Stimulated activated CD8-positive, alpha-beta memory T cell treated with anti-CD3 and anti-CD28 coated beads, Interleukin-7, amount 100 ng/mL, for 4 hours (primary cell): ENCODE measurements at regions not wholly inside any gene's neighbourhood (a gene's known extent, or its start where the extent isn't known, plus 50 kb on each side); places are given as distances from the start of the nearest gene placed in this dataset.
"Not testable (repeated sequence)": the region's sequence is repeated elsewhere in the genome, so short reads cannot be mapped to it uniquely, and the experiment has no call there.

ENCODE experiments used
- DNase-seq, 2 donors: peaks; one replicate each; pipeline ENCODE4 v3.0.0-alpha.2; 2020; ENCODE audit warnings: low read depth in 2 of 2

DNA sequence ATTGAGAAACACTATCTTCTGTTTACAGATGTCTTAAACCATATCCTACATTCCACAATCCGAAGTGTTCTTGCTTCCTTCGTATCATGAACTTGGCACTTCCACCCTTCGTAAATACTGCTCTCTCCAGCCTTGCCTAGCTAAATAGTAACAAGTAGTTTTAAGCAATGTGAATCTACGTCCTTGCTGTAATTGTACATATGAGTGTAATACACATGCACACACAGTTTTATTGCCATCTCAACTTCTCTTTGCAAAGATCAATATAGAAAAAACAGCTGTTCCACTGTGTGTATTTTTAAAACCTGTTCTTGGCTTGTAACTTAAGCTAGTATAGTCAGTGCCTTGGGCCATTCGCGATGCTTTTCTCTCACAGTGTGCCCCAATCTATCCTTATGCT is 1524.7 kb downstream of the GRIK2 start:
- no peak for DNase-seq

DNA sequence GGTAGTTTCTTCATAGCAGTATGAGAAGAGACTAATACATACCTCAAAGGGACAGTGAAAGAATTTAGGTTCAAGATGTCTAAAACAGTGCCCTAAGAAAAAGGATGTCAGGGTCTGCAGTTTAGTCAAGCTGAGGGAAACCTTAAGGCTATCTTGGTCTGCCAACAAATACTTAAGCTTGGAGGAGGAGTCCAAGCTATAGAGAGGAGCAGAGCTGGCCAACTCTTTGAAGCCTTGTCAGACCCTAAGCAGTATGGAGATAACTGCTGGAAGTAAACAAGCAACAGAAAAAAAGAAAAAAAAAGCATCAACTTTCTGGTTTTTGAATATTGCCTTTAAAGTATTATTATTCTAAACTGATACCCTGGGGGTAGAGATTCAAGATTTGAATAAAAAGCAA is 1518.1 kb downstream of the GRIK2 start:
- DNase-seq, result no peak

- DNase-seq, result not testable (repeated sequence)
Measured at GRCh38 chr6:102910701-102911139, 1517.2 kb downstream of the GRIK2 start.

GRCh38 chr6:102907181-102907580 is 1513.7 kb downstream of the GRIK2 start:
- no peak for DNase-seq

GRCh38 chr6:102902471-102902870 is 1509.0 kb downstream of the GRIK2 start:
- no peak for DNase-seq

DNA sequence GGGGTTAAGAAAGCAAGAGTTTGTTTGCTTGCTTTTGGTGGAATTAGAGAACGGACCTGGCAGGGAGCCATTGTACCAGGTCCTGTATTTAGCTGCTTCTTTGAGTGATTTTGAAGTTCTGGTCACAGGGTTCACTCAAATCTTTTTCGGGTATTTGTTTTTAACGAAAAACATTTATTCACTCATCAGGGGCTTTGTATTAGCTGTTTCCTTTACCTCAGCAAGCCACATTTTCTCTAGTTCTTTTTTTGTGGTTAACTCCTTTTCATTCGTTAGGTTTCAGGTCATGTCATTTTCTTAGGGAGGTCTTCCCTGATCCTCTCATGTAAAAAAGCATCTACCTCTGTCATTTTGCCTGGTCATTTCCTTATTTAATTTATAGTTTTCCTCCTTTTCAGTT is 1502.2 kb downstream of the GRIK2 start:
- DNase-seq, result no peak

DNA sequence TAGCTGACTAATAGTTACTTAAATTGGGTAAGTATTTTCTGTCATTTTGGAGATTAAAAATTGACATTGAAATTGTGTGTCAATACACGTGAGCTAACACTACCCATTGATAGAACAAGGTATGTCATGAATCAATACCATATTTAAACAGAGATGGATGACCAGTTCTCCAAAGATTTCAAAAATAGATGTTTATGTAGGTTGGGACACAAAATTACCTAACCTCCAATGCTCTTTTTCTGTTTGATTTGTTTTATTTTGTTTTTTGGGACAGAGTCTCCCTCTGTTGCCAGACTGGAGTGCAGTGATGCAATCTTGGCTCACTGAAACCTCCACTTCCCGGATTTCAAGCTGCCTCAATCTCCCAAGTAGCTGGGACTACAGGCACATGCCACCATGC is 1491.7 kb downstream of the GRIK2 start:
- no peak for DNase-seq

- DNase-seq, result no peak
Measured at GRCh38 chr6:102853249-102853955, 1459.9 kb downstream of the GRIK2 start.

GRCh38 chr6:102848796-102849195 is 1455.3 kb downstream of the GRIK2 start:
- DNase-seq, result no peak

GRCh38 chr6:102848210-102848609 is 1454.7 kb downstream of the GRIK2 start:
- no peak for DNase-seq

DNA sequence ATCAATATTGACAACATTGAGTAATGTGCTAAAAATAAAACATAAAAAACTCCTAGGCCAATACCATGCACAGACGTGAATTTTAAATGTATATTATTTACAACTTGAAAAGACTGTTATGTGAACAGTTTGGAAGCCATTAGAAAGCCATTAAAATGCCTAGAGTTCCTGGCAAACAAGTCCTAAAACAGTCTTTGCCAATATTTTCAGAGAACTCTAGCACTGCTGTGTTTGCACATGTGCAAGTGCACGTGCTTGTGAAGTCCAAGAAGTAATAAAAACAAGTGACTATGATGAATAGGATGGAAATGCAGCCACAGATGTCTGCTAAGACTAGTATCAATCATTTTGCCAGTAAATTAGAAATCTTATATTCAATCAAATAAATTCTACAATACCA is 1447.6 kb downstream of the GRIK2 start:
- no peak for DNase-seq

DNA sequence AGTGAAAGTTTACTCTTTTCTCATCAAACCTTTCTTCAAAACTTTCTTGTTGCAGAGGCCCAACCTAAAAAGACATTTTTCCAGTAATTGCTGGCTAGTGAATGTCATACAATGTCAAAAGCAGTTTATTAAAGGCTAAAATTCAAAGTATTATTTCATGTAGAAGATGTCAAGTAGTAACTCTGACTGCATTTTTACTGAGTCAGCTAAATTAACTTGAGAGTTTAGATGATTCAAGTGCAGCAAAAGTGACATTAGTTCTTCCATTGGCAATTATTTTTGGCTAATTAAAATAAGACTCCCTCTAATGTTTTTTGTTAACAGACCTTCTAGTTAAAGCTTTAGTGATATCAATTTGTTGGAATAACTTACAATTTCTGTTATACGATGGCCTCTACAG is 1438.5 kb downstream of the GRIK2 start:
- no peak for DNase-seq

- no peak for DNase-seq
Measured at GRCh38 chr6:102820098-102820497, 1426.6 kb downstream of the GRIK2 start.

GRCh38 chr6:102815207-102815606 is 1421.7 kb downstream of the GRIK2 start:
- DNase-seq, result no peak

DNA sequence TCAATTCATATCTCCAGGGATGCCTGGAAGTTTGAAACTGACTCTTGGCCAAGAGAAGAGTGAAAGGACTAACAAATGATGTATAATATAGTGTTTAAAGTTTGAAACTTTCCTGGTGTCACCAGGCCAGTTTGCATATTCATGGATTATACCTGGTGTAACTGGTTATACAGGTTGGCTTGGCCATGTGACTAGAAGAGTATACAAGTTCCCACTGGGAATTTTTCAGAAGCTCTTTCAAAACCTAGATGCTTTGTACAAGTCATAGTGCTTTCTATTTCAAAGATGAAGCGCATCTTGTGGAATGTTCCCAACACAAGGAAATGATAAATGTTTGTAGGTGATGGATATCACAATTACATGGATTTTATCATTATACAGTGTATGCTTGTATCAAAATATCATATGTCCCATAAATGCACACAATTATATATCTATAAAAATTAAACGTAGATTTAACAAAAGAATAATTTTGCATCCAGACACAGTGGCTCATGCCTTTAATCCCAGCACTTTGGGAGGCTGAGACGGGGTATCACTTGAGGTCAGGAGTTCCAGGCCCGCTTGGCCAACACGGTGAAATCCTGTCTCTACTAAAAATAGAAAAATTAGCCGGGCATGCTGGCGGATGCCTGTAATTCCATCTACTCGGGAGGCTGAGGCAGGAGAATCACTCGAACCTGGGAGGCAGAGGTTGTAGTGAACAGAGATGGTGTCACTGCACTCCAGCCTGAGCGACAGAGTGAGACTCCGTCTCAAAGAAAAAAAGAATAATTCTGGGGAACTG is 1420.2 kb downstream of the GRIK2 start:
- DNase-seq, result no peak

DNA sequence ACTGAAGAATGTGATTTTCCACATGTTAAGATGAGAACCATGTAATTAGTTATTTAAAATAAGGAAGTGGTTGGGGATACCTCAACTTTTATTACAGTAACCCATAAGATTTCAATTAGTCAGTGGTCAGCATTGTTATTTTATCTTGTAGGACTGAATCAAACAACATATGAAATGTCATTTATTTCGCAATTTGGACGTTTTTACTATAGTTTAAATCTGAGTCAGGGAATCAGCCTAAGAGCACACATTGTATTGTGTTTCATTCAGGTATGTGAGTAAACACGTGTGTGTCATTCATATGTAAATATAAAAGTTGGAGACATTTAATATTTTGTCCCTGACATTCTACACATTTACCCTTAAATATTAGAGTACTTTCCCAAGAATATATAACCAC is 1418.7 kb downstream of the GRIK2 start:
- DNase-seq, result no peak

GRCh38 chr6:102808944-102809505 is 1415.5 kb downstream of the GRIK2 start:
- DNase-seq, result not testable (repeated sequence)

DNA sequence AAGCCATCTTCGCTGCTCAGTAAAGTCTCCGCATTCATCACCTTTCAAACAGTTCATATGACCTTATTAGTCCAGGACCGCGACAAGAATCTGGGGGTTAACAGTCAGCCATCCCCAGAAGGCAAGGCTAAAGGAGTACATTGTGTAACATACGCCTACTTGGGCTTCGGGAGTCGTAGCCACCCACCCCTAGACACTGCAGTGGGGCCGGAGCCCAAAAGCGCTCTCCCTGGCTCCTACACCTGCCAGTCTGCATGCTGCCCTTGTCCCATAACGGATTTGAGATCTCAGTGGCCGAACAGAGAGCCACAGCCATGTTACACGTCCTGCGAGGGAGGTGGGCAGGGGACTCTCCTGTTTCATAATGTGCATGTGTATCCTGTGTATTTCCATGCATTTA is 1405.5 kb downstream of the GRIK2 start:
- DNase-seq, result no peak

GRCh38 chr6:102798636-102799035 is 1405.1 kb downstream of the GRIK2 start:
- DNase-seq, result no peak

DNA sequence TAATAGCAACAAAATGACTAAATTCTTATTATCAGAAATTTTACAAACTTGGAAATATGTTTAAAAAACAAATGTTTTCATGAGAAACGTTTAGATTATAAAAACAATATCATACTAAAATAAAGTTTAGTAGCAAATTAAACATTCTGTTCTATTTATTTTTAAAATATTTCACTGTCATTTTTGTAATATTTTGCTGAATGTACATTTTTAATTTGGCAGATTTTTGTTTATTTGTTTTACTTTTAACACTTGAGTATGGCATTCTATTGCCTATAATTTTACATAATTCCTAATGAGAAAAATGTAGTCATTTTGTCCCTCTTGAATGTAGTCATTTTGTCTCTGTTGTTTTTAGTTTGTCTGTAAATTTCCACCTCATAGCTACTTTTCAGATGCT is 1400.2 kb downstream of the GRIK2 start:
- DNase-seq, result no peak

DNA sequence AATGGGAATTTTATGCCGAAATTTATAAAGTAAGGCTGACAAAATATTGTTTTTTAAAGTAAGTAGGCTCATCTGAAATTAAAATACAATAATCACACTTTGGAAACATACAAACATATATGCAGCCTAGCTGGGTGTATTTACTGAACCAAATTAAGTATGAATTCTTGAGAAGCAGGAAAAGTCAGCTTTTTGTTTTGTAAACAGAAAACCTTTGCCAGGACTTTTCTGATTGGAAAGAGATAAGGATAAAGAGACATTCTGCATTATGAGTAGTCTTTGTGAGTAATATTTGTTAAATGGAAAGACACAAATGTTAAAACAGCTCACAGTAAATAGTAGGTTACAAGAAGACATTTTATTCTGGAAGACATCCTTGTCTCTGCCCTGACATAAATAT is 1380.8 kb downstream of the GRIK2 start:
- DNase-seq, result no peak

DNA sequence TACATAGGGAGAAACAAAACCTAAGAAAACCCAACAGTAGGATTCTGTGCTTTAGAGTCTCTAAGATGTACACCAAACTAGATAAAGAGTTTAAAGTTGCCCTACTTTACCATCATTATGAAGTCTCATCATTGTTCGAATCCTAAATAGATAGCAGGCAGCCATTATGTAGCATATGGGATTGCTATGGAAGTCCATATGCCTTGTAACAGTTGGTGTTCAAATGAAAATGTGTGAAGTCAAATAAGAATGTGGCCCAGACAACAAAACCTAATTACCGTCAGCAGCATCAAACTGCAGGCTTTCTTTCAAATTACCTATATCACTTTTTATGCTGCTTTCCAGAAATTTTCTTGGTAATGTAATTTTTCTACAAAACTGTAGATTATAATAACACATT is 1380.1 kb downstream of the GRIK2 start:
- no peak for DNase-seq

- no peak for DNase-seq
Measured at GRCh38 chr6:102766963-102767362, 1373.5 kb downstream of the GRIK2 start.
